ENCODE measurements at regions not wholly inside any gene's neighbourhood (a gene's known extent, or its start where the extent isn't known, plus 50 kb on each side); places are given as distances from the start of the nearest gene placed in this dataset.

DNA sequence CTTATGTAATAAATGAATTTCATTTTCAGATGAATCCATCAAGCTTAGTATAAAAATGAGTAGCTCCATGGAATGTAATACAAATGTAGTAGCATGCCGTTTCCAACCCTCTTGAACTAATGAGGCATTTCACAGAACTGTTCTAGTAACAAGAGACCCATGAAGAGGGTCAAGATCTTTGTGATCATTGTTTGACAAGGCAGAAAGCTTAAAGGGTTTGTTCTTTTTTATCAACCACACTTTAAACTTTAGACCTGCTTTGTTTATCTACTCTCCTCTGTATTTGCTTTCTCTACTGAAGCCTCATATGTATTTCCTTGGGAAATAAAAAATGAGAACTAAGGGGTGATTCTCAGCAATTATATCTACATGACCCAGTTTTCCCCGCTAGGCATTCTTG, 513.9 kb downstream of the ARAP2 start:
- TF ChIP-seq POLR2A (IDR thresholded peaks at IDR 0.05) (no peak), CTCF (IDR thresholded peaks at IDR 0.05) (no peak), POLR2AphosphoS5 (IDR thresholded peaks at IDR 0.05) (no peak)
